HCT116 (cell line): ENCODE measurements at regions not wholly inside any gene's neighbourhood (a gene's known extent, or its start where the extent isn't known, plus 50 kb on each side); places are given as distances from the start of the nearest gene placed in this dataset.

ENCODE experiments used
- ATAC-seq: fragments of 200-7000 bp; cut with Tn5 transposase; 2 replicates; pipeline ENCODE4 v1.9.1; 2020; ENCODE audit warnings: mild to moderate bottlenecking, moderate library complexity
- BruUV-seq: library from RNA; stranded (reverse); fragments of 400-500 nt; replicated peaks from 2 replicates; lab custom pipeline; 2021; lab: Mats Ljungman, UMichigan
- CTCF ChIA-PET: fragments of 300-600 bp; sonication (Branson Sonifier 250); formaldehyde crosslinking; loops from one replicate; lab custom pipeline; 2021; ENCODE audit warnings: antibody characterized with exemption; lab: Charles Lee
- POLR2A ChIA-PET: fragments of 300-600, 350-600 bp; sonication (Branson Sonifier 250); formaldehyde crosslinking; loops from one replicate; lab custom pipeline; 2021; ENCODE audit warnings: antibody characterized with exemption; lab: Charles Lee
- RAD21 ChIA-PET, 2 experiments: fragments of 300-600 bp; sonication (Branson Sonifier 250); formaldehyde crosslinking; loops; one replicate each; lab custom pipeline; 2023; ENCODE audit warnings: low total read pairs in 2 of 2; ENCODE audit not compliant: uncharacterized antibody in 2 of 2, unreplicated experiment in 2 of 2, low non-redundant PET in 1 of 2; lab: Charles Lee
- DNase-seq: peaks from one replicate; pipeline ENCODE4 v3.0.0-alpha.2; 2010; ENCODE audit warnings: low read depth, low spot score
- H2AFZ ChIP-seq: fragments of 200-600 bp; shearing (Covaris generic), sonication (generic); 2 replicates; pipeline ENCODE4 v1.6.1; 2017; ENCODE audit warnings: low read depth, mixed run types, mixed read lengths, antibody characterized with exemption, low read length; ENCODE audit not compliant: poor library complexity, severe bottlenecking
- H3K27ac ChIP-seq: 2 replicates; pipeline ENCODE4 v1.5.1; 2012; ENCODE audit warnings: low read depth, low read length
- H3K27me3 ChIP-seq: fragments of 200-600 bp; sonication (generic); 2 replicates; pipeline ENCODE4 v1.6.1; 2016; ENCODE audit warnings: mixed run types, low read length, mixed read lengths; ENCODE audit not compliant: insufficient read depth
- H3K36me3 ChIP-seq, 2 experiments: fragments of 200-500 bp in 1 of 2; fragments of 200-600 bp in 1 of 2; sonication (Bioruptor generic) in 1 of 2; sonication (generic) in 1 of 2; 2 replicates each; pipeline versions ENCODE4 v1.5.1 to v1.6.1; 2014 to 2016; ENCODE audit warnings: low read length in 2 of 2, inconsistent platforms in 1 of 2, mixed read lengths in 1 of 2, mixed run types in 1 of 2; ENCODE audit not compliant: insufficient read depth in 2 of 2, control insufficient read depth in 1 of 2
- H3K4me1 ChIP-seq, 2 experiments: fragments of 200-600 bp in 1 of 2; sonication (generic) in 1 of 2; 2 replicates each; pipeline versions ENCODE4 v1.5.1 to v1.6.1; 2012 to 2017; ENCODE audit warnings: low read length in 2 of 2, inconsistent platforms in 1 of 2, mild to moderate bottlenecking in 1 of 2, mixed read lengths in 1 of 2, mixed run types in 1 of 2, moderate library complexity in 1 of 2; ENCODE audit not compliant: insufficient read depth in 2 of 2, control insufficient read depth in 1 of 2
- H3K4me2 ChIP-seq: fragments of 200-600 bp; sonication (generic); 2 replicates; pipeline ENCODE4 v1.6.1; 2017; ENCODE audit warnings: mixed run types, low read length, mixed read lengths
- H3K4me3 ChIP-seq, 2 experiments: fragments of 200-600 bp in 1 of 2; sonication (generic) in 1 of 2; replicated peaks in 1 of 2; 2 replicates each; pipeline ENCODE4 v1.5.1; 2011 to 2016; ENCODE audit warnings: low read length in 2 of 2, control low read depth in 1 of 2, low read depth in 1 of 2, mild to moderate bottlenecking in 1 of 2, mixed read lengths in 1 of 2, mixed run types in 1 of 2
- H3K79me2 ChIP-seq: fragments of 200-600 bp; sonication (generic); 2 replicates; pipeline ENCODE4 v1.6.1; 2017; ENCODE audit warnings: mild to moderate bottlenecking, mixed run types, low read length, moderate library complexity, mixed read lengths; ENCODE audit not compliant: insufficient read depth
- H3K9ac ChIP-seq: fragments of 200-600 bp; sonication (generic); 2 replicates; pipeline ENCODE4 v1.6.1; 2016; ENCODE audit warnings: low read length, mixed read lengths
- H3K9me2 ChIP-seq: fragments of 200-600 bp; sonication (generic), shearing (Covaris generic); 2 replicates; pipeline ENCODE4 v1.6.1; 2017; ENCODE audit warnings: mixed run types, mild to moderate bottlenecking, moderate library complexity; ENCODE audit not compliant: insufficient read depth
- H3K9me3 ChIP-seq, 2 experiments: fragments of 200-500 bp in 1 of 2; fragments of 200-600 bp in 1 of 2; sonication (Bioruptor generic) in 1 of 2; sonication (generic) in 1 of 2; 2 replicates each; pipeline ENCODE4 v1.6.1; 2014 to 2017; ENCODE audit warnings: low read length in 2 of 2, mixed read lengths in 2 of 2, inconsistent platforms in 1 of 2, low read depth in 1 of 2, mild to moderate bottlenecking in 1 of 2, mixed run types in 1 of 2, moderate library complexity in 1 of 2; ENCODE audit not compliant: control insufficient read depth in 1 of 2, insufficient read depth in 1 of 2
- H4K20me1 ChIP-seq: fragments of 200-600 bp; sonication (generic), shearing (Covaris generic); 2 replicates; pipeline ENCODE4 v1.6.1; 2017; ENCODE audit warnings: mixed run types, mild to moderate bottlenecking, moderate library complexity; ENCODE audit not compliant: insufficient read depth
- CBX3 ChIP-seq: IDR thresholded peaks from 2 replicates; pipeline ENCODE4 v1.6.1; 2012; ENCODE audit warnings: low read depth
- CEBPB ChIP-seq: IDR thresholded peaks from 2 replicates; pipeline ENCODE4 v1.6.1; 2012; ENCODE audit warnings: low read depth
- CTCF ChIP-seq, 3 experiments: fragments of 200-600 bp in 1 of 3; sonication (generic) in 1 of 3; IDR thresholded peaks in 2 of 3; conservative IDR thresholded peaks in 1 of 3; 2 replicates each; pipeline ENCODE4 v1.5.1; 2012 to 2017; ENCODE audit warnings: low read depth in 2 of 3, low read length in 2 of 3, antibody characterized with exemption in 1 of 3, borderline replicate concordance in 1 of 3, control low read depth in 1 of 3, mild to moderate bottlenecking in 1 of 3, mixed read lengths in 1 of 3, mixed run types in 1 of 3, moderate library complexity in 1 of 3; ENCODE audit not compliant: insufficient read depth in 1 of 3
- EGR1 ChIP-seq: IDR thresholded peaks from 2 replicates; pipeline ENCODE4 v1.6.1; 2012; ENCODE audit warnings: low read depth
- ELF1 ChIP-seq: IDR thresholded peaks from 2 replicates; pipeline ENCODE4 v1.6.1; 2012; ENCODE audit warnings: low read depth, borderline replicate concordance
- EZH2phosphoT487 ChIP-seq: fragments of 200-600 bp; IDR thresholded peaks from 2 replicates; pipeline ENCODE4 v1.6.1; 2018; ENCODE audit warnings: antibody characterized with exemption, borderline replicate concordance
- FOSL1 ChIP-seq: IDR thresholded peaks from 2 replicates; pipeline ENCODE4 v1.6.1; 2012; ENCODE audit warnings: low read depth
- MAX ChIP-seq: IDR thresholded peaks from 2 replicates; pipeline ENCODE4 v1.6.1; 2012
- POLR2A ChIP-seq: IDR thresholded peaks from 2 replicates; pipeline ENCODE4 v1.7.0; 2011; ENCODE audit warnings: borderline replicate concordance; ENCODE audit not compliant: insufficient read depth, insufficient read length; ENCODE audit errors: extremely low read depth
- RAD21 ChIP-seq: IDR thresholded peaks from 2 replicates; pipeline ENCODE4 v1.6.1; 2012; ENCODE audit warnings: low read depth, mild to moderate bottlenecking
- SIN3A ChIP-seq: IDR thresholded peaks from 2 replicates; pipeline ENCODE4 v1.6.1; 2012; ENCODE audit warnings: low read depth
- SP1 ChIP-seq: IDR thresholded peaks from 2 replicates; pipeline ENCODE4 v1.6.1; 2012; ENCODE audit warnings: low read depth
- SRF ChIP-seq: IDR thresholded peaks from 2 replicates; pipeline ENCODE4 v1.6.1; 2012; ENCODE audit warnings: low read depth
- TCF7L2 ChIP-seq: IDR thresholded peaks from 2 replicates; pipeline ENCODE4 v1.7.0; 2011; ENCODE audit warnings: borderline replicate concordance, inconsistent platforms; ENCODE audit not compliant: insufficient read depth, insufficient read length; ENCODE audit errors: extremely low read depth
- YY1 ChIP-seq: IDR thresholded peaks from 2 replicates; pipeline ENCODE4 v1.6.1; 2011; ENCODE audit warnings: low read length, low read depth, moderate library complexity, mild to moderate bottlenecking; ENCODE audit not compliant: insufficient replicate concordance; ENCODE audit errors: extremely low read depth
- ZBTB33 ChIP-seq: IDR thresholded peaks from 2 replicates; pipeline ENCODE4 v1.6.1; 2011; ENCODE audit warnings: mild to moderate bottlenecking, low read length, moderate library complexity; ENCODE audit not compliant: insufficient replicate concordance; ENCODE audit errors: extremely low read depth
- ZFX ChIP-seq: fragments of 450-650 bp; IDR thresholded peaks from 2 replicates; pipeline ENCODE4 v1.6.1; 2017
- ZNF274 ChIP-seq: fragments of 200-500 bp; sonication (Bioruptor generic); IDR thresholded peaks from 2 replicates; pipeline ENCODE4 v1.6.1; 2014; ENCODE audit warnings: mild to moderate bottlenecking, low read depth, low read length, inconsistent platforms
- intact Hi-C: fragments of 100-400 bp; cut with micrococcal nuclease; formaldehyde crosslinking; loops from 2 replicates; pipeline ENCODE4 v1.10.0; 2022
- TF ChIP-seq, protein P1 (sequence below): IDR thresholded peaks from 2 replicates; pipeline ENCODE4 v1.6.1; 2012

GRCh38 chr5:145678255-145678654 lies 156.9 kb downstream of the PRELID2 start:
- Histone ChIP-seq H3K27me3 (no peaks in the 10 kb centered on the region), H3K4me1 (no peaks in the 10 kb centered on the region; a peak in 1 of 4 replicates), H2AFZ (no peak overlapping the region), H3K36me3 (no peaks in the 10 kb centered on the region), H4K20me1 (no peaks in the 10 kb centered on the region), H3K4me3 (no peak overlapping the region), H3K9me3 (no peaks in the 10 kb centered on the region), H3K27ac (no peak overlapping the region), H3K79me2 (no peaks in the 10 kb centered on the region), H3K9ac (no peak overlapping the region), H3K4me2 (no peak overlapping the region), H3K9me2 (no peaks in the 10 kb centered on the region)
- ChIA-PET POLR2A (no interaction called here), RAD21 (no interaction called here), CTCF (no interaction called here)
- BruUV-seq, result no TSS peak
- no peak for DNase-seq
- intact Hi-C loops, result no loop called here
- no peak for TF ChIP-seq ZFX
- no peak for TF ChIP-seq CBX3
- no peak for TF ChIP-seq EGR1
- no peak for TF ChIP-seq SIN3A
- TF ChIP-seq ZBTB33, result no peak
- TF ChIP-seq, protein P1, sequence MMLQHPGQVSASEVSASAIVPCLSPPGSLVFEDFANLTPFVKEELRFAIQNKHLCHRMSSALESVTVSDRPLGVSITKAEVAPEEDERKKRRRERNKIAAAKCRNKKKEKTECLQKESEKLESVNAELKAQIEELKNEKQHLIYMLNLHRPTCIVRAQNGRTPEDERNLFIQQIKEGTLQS, result no peak
- TF ChIP-seq CTCF (IDR thresholded peaks at IDR 0.05 in 2 of 3, conservative IDR thresholded peaks at IDR 0.05 in 1 of 3; ENCODE audit: borderline replicate concordance in 1 of 3, insufficient read depth in 1 of 3, low read depth in 2 of 3, low read length in 2 of 3), result no peak
- TF ChIP-seq RAD21, result no peak
- TF ChIP-seq YY1, result no peak
- no peak for TF ChIP-seq SRF
- TF ChIP-seq CEBPB, result no peak
- no peak for TF ChIP-seq POLR2A
- no peak for TF ChIP-seq TCF7L2
- TF ChIP-seq SP1, result no peak
- no peak for TF ChIP-seq ELF1
- no peak for TF ChIP-seq FOSL1
- TF ChIP-seq ZNF274, result no peak
- TF ChIP-seq MAX, result no peak
- no peak for TF ChIP-seq EZH2phosphoT487
- ATAC-seq, result no peak
